NT2/D1 (cell line): ENCODE measurements at regions not wholly inside any gene's neighbourhood (a gene's known extent, or its start where the extent isn't known, plus 50 kb on each side); places are given as distances from the start of the nearest gene placed in this dataset.

ENCODE experiments used
- DNase-seq: peaks from one replicate; pipeline ENCODE4 v3.0.0-alpha.2; 2011; ENCODE audit warnings: low read depth, low spot score
- H3K27me3 ChIP-seq: 2 replicates; pipeline ENCODE4 v1.6.0; 2011; ENCODE audit warnings: mild to moderate bottlenecking; ENCODE audit not compliant: insufficient read length, insufficient read depth
- H3K36me3 ChIP-seq: 2 replicates; pipeline ENCODE4 v1.6.1; 2011; ENCODE audit warnings: mild to moderate bottlenecking, low read length, mixed read lengths; ENCODE audit not compliant: insufficient read depth, insufficient read length
- H3K4me1 ChIP-seq: 2 replicates; pipeline ENCODE4 v1.5.1; 2011; ENCODE audit not compliant: insufficient read depth, insufficient read length
- H3K4me3 ChIP-seq: 2 replicates; pipeline ENCODE4 v1.5.1; 2011; ENCODE audit warnings: low read depth; ENCODE audit not compliant: insufficient read length
- H3K9ac ChIP-seq: 2 replicates; pipeline ENCODE4 v1.6.0; 2011; ENCODE audit warnings: low read depth; ENCODE audit not compliant: insufficient read length
- H3K9me3 ChIP-seq: 2 replicates; pipeline ENCODE4 v1.5.1; 2011; ENCODE audit warnings: mild to moderate bottlenecking, low read length; ENCODE audit not compliant: insufficient read depth
- SUZ12 ChIP-seq: IDR thresholded peaks from 2 replicates; pipeline ENCODE4 v1.6.1; 2011; ENCODE audit not compliant: insufficient read length, insufficient read depth; ENCODE audit errors: extremely low read depth
- YY1 ChIP-seq: IDR thresholded peaks from 2 replicates; pipeline ENCODE4 v1.6.1; 2011; ENCODE audit not compliant: insufficient read length, insufficient read depth
- ZNF274 ChIP-seq: IDR thresholded peaks from 2 replicates; pipeline ENCODE4 v1.6.1; 2011; ENCODE audit warnings: mild to moderate bottlenecking, low read depth, low read length

GRCh38 chr2:122737429-122738077 is 982.1 kb downstream of the TSN start:
- Histone ChIP-seq H3K9me3 (0 out of 2 replicates have a peak, but pooled peaks cover 6% of the 10 kb centered on the region), H3K36me3 (no peaks in the 10 kb centered on the region), H3K9ac (no peak overlapping the region), H3K27me3 (no peaks in the 10 kb centered on the region), H3K4me1 (no peaks in the 10 kb centered on the region), H3K4me3 (no peak overlapping the region)
- DNase-seq, result no peak
- no peak for TF ChIP-seq ZNF274
- no peak for TF ChIP-seq SUZ12
- TF ChIP-seq YY1, result no peak

GRCh38 chr2:122739732-122740593 is 984.5 kb downstream of the TSN start:
- TF ChIP-seq ZNF274, result no peak
- no peak for TF ChIP-seq SUZ12
- TF ChIP-seq YY1, result no peak
- DNase-seq, result no peak
- no peaks in the 10 kb centered on the region for H3K36me3 ChIP-seq
- H3K4me1 ChIP-seq, result no peaks in the 10 kb centered on the region
- no peak overlapping the region for H3K4me3 ChIP-seq
- 0 out of 2 replicates have a peak, but pooled peaks cover 6% of the 10 kb centered on the region for H3K9me3 ChIP-seq
- no peak overlapping the region for H3K9ac ChIP-seq
- no peaks in the 10 kb centered on the region for H3K27me3 ChIP-seq

DNA sequence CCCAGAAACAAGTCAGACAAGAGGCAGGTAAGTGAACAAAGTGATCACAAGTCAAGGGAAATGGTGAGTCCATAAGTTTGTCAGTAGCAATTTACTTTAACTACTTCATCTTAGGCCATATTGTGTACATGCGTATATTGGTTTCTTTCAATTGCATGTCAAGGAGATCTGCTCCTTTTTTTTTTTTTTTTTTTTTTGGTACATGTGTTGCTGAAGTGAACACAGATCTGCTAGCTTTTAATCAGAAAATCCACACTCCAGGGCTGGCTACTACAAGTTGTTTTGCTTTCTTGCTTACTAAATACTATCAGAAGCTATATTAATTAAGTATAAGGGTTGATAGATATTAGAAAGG is 985.1 kb downstream of the TSN start:
- no peak for DNase-seq
- 0 out of 2 replicates have a peak, but pooled peaks cover 6% of the 10 kb centered on the region for H3K9me3 ChIP-seq
- no peaks in the 10 kb centered on the region for H3K36me3 ChIP-seq
- no peaks in the 10 kb centered on the region for H3K4me1 ChIP-seq
- no peak overlapping the region for H3K4me3 ChIP-seq
- no peaks in the 10 kb centered on the region for H3K27me3 ChIP-seq
- no peak overlapping the region for H3K9ac ChIP-seq
- no peak for TF ChIP-seq ZNF274

- Histone ChIP-seq H3K4me3 (no peak overlapping the region), H3K27me3 (no peaks in the 10 kb centered on the region)
- TF ChIP-seq SUZ12, result no peak
Observed at GRCh38 chr2:122741403-122741802, 986.0 kb downstream of the TSN start.

DNA sequence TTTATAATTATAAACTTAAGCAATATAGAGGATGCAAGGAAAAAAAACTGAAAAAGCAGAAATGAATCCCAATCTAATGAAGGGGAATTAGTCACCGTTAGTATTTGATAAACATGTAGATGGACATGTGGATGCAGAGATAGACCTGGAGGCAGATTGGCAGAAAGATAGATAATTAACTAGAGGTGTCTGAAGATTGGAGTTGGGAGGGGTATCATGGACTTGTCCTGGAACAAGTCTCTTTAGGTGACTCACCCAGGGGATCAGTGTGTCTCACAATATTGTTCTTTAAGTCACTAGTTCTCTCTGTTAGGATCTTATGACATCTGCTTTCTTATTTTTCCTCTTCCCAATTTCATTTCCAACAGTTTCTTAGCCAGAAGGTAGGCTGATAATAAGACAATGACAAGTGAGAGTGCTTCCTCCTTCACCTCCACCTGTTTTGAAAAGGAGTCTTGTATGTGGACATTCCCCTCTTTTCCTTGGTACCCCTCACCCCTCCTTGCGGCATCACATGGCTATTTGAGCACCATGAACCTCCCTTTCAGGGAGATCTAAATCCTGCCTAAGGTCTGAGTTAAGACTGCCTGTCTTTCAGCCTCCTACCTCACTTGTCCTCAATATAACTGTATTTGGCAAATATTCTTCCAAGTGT is 987.7 kb downstream of the TSN start:
- DNase-seq, result no peak
- 0 out of 2 replicates have a peak, but pooled peaks cover 2% of the 10 kb centered on the region for H3K9me3 ChIP-seq
- H3K4me1 ChIP-seq, result no peaks in the 10 kb centered on the region
- H3K36me3 ChIP-seq, result no peaks in the 10 kb centered on the region
- TF ChIP-seq ZNF274 (no peak), SUZ12 (no peak), YY1 (no peak)
- no peaks in the 10 kb centered on the region for H3K27me3 ChIP-seq
- no peak overlapping the region for H3K9ac ChIP-seq
- H3K4me3 ChIP-seq, result no peak overlapping the region

More at GRCh38 chr2:122741403-122741802, 986.0 kb downstream of the TSN start:
- Histone ChIP-seq H3K36me3 (no peaks in the 10 kb centered on the region), H3K9ac (no peak overlapping the region), H3K4me1 (no peaks in the 10 kb centered on the region), H3K9me3 (0 out of 2 replicates have a peak, but pooled peaks cover 6% of the 10 kb centered on the region)
- DNase-seq, result no peak

DNA sequence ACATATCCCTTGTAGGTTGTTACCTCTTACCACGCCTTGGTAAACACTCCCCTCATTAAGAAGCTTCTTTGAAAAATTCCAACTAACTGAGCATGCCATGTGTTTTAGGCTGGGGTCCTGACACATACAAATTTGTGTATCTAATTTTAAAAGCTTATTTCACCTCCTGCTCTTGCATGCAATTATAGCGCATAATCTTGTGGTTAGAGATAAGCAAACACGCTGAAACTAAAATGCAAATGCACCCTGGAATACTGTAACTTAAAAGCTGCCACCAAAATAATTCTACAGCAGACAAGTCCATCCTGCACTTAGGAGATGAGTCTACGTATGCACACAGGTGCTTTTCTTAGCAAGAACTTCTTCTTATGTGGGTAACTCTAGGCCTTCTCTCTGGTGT is 990.2 kb downstream of the TSN start:
- no peak for TF ChIP-seq YY1
- Histone ChIP-seq H3K27me3 (no peaks in the 10 kb centered on the region), H3K9me3 (no peaks in the 10 kb centered on the region), H3K4me1 (no peaks in the 10 kb centered on the region), H3K9ac (no peak overlapping the region), H3K4me3 (no peak overlapping the region), H3K36me3 (no peaks in the 10 kb centered on the region)
- DNase-seq, result no peak

DNA sequence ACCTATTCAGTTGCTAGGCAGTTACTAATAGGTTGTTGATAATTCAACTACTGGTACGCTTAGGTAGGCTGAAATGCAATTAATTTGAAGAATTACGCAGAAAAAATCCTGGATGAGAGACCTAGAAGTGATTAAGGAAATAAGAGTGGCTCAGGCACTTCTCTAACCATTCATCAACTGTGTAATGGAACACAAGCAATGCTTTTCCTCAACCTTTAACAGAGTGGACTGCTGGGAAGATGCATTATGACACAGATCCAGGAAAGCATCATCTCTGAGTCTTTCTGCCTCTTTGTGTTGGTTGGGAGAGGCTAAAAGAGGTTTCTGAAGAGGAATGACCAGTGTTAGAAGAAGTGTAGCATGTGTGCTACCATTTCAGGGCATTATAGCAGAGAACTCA is 992.2 kb downstream of the TSN start:
- no peaks in the 10 kb centered on the region for H3K4me1 ChIP-seq
- no peaks in the 10 kb centered on the region for H3K36me3 ChIP-seq
- no peak for DNase-seq
- no peaks in the 10 kb centered on the region for H3K9me3 ChIP-seq
- no peak for TF ChIP-seq SUZ12
- no peak for TF ChIP-seq YY1
- no peak for TF ChIP-seq ZNF274
- H3K27me3 ChIP-seq, result no peaks in the 10 kb centered on the region
- no peak overlapping the region for H3K4me3 ChIP-seq
- H3K9ac ChIP-seq, result no peak overlapping the region
